Loucy (cell line): ENCODE measurements at regions not wholly inside any gene's neighbourhood (a gene's known extent, or its start where the extent isn't known, plus 50 kb on each side); places are given as distances from the start of the nearest gene placed in this dataset.

Experiments
- H2AFZ ChIP-seq: fragments of 200-600 bp; sonication (generic); 2 replicates; pipeline ENCODE4 v1.6.0; 2016; ENCODE audit warnings: antibody characterized with exemption, mild to moderate bottlenecking, low read length, moderate library complexity
- H3F3A ChIP-seq: fragments of 200-600 bp; 2 replicates; pipeline ENCODE4 v1.6.0; 2016; ENCODE audit warnings: antibody characterized with exemption, low read depth, mild to moderate bottlenecking
- H3K27me3 ChIP-seq: fragments of 200-600 bp; sonication (generic); 2 replicates; pipeline ENCODE4 v1.6.1; 2014; ENCODE audit warnings: low read length, mild to moderate bottlenecking; ENCODE audit not compliant: insufficient read depth, poor library complexity, severe bottlenecking
- H3K36me3 ChIP-seq: fragments of 200-600 bp; sonication (generic); 2 replicates; pipeline ENCODE4 v1.6.1; 2016; ENCODE audit warnings: low read length; ENCODE audit not compliant: insufficient read depth
- H3K4me1 ChIP-seq: fragments of 200-600 bp; sonication (generic); 2 replicates; pipeline ENCODE4 v1.5.1; 2014; ENCODE audit warnings: low read length, mild to moderate bottlenecking; ENCODE audit not compliant: insufficient read depth, poor library complexity, severe bottlenecking
- H3K4me2 ChIP-seq: fragments of 200-600 bp; sonication (generic); 2 replicates; pipeline ENCODE4 v1.6.0; 2014; ENCODE audit warnings: antibody characterized with exemption, low read length, low read depth, mild to moderate bottlenecking; ENCODE audit not compliant: poor library complexity, severe bottlenecking
- H3K4me3 ChIP-seq: fragments of 200-600 bp; sonication (generic); 2 replicates; pipeline ENCODE4 v1.5.1; 2014; ENCODE audit warnings: low read length, mild to moderate bottlenecking, mixed read lengths; ENCODE audit not compliant: poor library complexity, severe bottlenecking
- H3K79me2 ChIP-seq: fragments of 200-600 bp; sonication (generic); 2 replicates; pipeline ENCODE4 v1.6.1; 2014; ENCODE audit warnings: low read length; ENCODE audit not compliant: insufficient read depth
- H3K9ac ChIP-seq: fragments of 200-600 bp; sonication (generic); 2 replicates; pipeline ENCODE4 v1.6.0; 2014; ENCODE audit warnings: mild to moderate bottlenecking, low read depth, low read length, moderate library complexity; ENCODE audit not compliant: poor library complexity, severe bottlenecking
- H3K9me2 ChIP-seq: fragments of 200-600 bp; sonication (generic); replicated peaks from 2 replicates; pipeline ENCODE4 v1.6.1; 2016; ENCODE audit warnings: low read depth, low read length, mixed read lengths
- H3K9me3 ChIP-seq: fragments of 200-600 bp; sonication (generic); 2 replicates; pipeline ENCODE4 v1.6.1; 2014; ENCODE audit warnings: mild to moderate bottlenecking, antibody characterized with exemption, low read length, low read depth; ENCODE audit not compliant: insufficient read depth
- H4K20me1 ChIP-seq: fragments of 200-600 bp; sonication (generic); 2 replicates; pipeline ENCODE4 v1.6.0; 2014; ENCODE audit warnings: antibody characterized with exemption, low read length, mild to moderate bottlenecking; ENCODE audit not compliant: insufficient read depth, poor library complexity, severe bottlenecking
- EZH2phosphoT487 ChIP-seq: fragments of 200-600 bp; IDR thresholded peaks from 2 replicates; pipeline ENCODE4 v1.6.1; 2018; ENCODE audit warnings: antibody characterized with exemption, mild to moderate bottlenecking, moderate library complexity, borderline replicate concordance
- TF ChIP-seq, protein P1 (sequence below): fragments of 200-600 bp; sonication (generic); conservative IDR thresholded peaks from 2 replicates; pipeline ENCODE4 v1.5.1; 2014; ENCODE audit warnings: mild to moderate bottlenecking, antibody characterized with exemption, low read length

DNA sequence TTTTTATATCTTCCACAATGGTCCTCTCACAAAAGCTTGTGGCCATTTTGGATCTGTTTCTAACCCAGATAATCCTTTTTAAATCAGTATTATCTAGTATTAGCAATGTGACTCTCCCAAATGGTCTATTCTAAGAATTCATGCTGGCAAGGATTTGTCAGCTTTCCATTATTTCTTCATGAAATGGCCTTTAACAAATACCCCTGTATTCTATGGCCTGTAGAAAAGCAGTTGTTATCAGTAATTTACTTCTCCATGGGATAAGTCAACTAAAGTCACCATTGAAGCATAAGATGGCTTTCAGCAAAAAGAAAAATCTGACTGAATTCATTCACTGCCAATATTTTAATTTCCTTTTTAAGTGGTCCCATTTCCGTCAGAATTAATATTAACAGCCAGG, 346.4 kb upstream of the FAM174A start:
- Histone ChIP-seq H3K79me2 (no peaks in the 10 kb centered on the region), H3K27me3 (no peaks in the 10 kb centered on the region), H3K36me3 (no peaks in the 10 kb centered on the region), H4K20me1 (no peaks in the 10 kb centered on the region), H3K9ac (no peak overlapping the region), H3F3A (no peaks in the 10 kb centered on the region), H2AFZ (no peak overlapping the region), H3K9me2 (no peaks in the 10 kb centered on the region), H3K4me2 (no peak overlapping the region), H3K4me1 (no peaks in the 10 kb centered on the region), H3K9me3 (no peaks in the 10 kb centered on the region), H3K4me3 (no peak overlapping the region)
- TF ChIP-seq EZH2phosphoT487 = no peak

DNA sequence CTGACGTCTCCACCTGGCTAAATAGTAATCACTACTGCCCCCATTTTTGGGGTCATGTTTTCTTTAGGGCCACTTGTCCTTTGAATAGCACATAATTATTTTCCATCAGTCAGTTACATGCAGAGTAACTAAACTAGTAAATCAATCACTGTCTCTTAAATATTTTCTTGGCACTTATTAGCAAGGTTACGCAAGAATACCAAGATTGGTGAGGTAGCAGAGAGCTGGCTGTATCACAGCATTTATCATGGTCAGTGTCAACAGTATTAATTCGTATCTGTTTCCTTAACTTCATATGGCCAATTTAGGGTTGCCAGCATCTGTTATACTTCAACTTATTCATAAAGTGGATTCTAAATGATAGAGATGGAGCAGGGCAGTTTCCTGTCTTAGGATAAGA, 346.8 kb upstream of the FAM174A start:
- H2AFZ ChIP-seq = no peak overlapping the region
- no peaks in the 10 kb centered on the region for H3K36me3 ChIP-seq
- H3K4me3 ChIP-seq = no peak overlapping the region
- no peaks in the 10 kb centered on the region for H3K79me2 ChIP-seq
- no peak for TF ChIP-seq EZH2phosphoT487
- TF ChIP-seq, protein P1, sequence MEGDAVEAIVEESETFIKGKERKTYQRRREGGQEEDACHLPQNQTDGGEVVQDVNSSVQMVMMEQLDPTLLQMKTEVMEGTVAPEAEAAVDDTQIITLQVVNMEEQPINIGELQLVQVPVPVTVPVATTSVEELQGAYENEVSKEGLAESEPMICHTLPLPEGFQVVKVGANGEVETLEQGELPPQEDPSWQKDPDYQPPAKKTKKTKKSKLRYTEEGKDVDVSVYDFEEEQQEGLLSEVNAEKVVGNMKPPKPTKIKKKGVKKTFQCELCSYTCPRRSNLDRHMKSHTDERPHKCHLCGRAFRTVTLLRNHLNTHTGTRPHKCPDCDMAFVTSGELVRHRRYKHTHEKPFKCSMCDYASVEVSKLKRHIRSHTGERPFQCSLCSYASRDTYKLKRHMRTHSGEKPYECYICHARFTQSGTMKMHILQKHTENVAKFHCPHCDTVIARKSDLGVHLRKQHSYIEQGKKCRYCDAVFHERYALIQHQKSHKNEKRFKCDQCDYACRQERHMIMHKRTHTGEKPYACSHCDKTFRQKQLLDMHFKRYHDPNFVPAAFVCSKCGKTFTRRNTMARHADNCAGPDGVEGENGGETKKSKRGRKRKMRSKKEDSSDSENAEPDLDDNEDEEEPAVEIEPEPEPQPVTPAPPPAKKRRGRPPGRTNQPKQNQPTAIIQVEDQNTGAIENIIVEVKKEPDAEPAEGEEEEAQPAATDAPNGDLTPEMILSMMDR = no peak
- H3K4me1 ChIP-seq = no peaks in the 10 kb centered on the region
- H3K9ac ChIP-seq = no peak overlapping the region
- no peaks in the 10 kb centered on the region for H4K20me1 ChIP-seq
- no peak overlapping the region for H3K4me2 ChIP-seq
- H3K9me2 ChIP-seq = no peaks in the 10 kb centered on the region
- no peaks in the 10 kb centered on the region for H3F3A ChIP-seq
- no peaks in the 10 kb centered on the region for H3K27me3 ChIP-seq
- H3K9me3 ChIP-seq = no peaks in the 10 kb centered on the region

DNA sequence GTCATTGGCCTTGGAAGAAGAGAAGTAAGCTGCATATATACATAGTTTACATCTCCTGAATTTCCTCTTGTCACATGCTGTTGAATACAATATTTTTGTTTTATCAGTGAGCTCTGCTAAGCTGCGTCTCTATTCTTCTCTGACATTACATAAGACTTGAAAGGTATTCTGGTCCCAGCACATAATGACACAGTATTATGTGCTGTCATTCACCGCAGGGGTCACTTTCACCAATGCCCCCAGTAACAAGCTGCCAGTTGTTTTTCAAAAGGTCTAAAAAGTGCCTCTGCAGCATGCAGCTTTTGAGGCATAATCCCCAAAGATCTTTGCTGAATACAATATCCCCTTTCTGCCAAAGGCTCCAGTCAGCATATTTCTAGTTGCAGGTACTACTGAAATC, 349.0 kb upstream of the FAM174A start:
- Histone ChIP-seq H3K4me2 (no peak overlapping the region), H3K9me2 (no peaks in the 10 kb centered on the region), H2AFZ (no peak overlapping the region)

DNA sequence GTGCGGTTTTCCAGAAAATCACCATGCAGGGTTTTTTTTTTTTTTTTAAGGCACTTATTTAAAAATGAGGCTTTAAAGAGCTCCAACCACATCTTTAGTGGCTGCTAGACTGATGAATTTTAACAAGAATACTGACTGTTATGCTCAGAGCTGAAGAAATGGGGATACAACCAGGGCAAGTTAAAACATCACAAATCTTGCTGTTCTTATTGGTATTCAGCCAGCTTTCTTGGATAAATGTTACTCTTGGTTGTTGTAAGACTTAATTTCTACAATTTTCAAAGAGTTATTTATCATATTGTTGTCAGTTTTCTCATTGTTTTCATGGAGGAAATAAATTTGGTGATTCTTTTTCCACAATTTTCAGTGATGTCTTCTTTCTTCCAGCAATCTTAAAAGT, 352.8 kb upstream of the FAM174A start:
- H3K9me3 ChIP-seq = no peaks in the 10 kb centered on the region
- no peaks in the 10 kb centered on the region for H4K20me1 ChIP-seq
- H3K9ac ChIP-seq = no peak overlapping the region
- H3K36me3 ChIP-seq = no peaks in the 10 kb centered on the region
- TF ChIP-seq EZH2phosphoT487 = no peak
- TF ChIP-seq, protein P1 = no peak
- H2AFZ ChIP-seq = no peak overlapping the region
- no peaks in the 10 kb centered on the region for H3K79me2 ChIP-seq
- H3K27me3 ChIP-seq = no peaks in the 10 kb centered on the region
- H3F3A ChIP-seq = no peaks in the 10 kb centered on the region
- H3K4me2 ChIP-seq = no peak overlapping the region
- no peaks in the 10 kb centered on the region for H3K4me1 ChIP-seq
- H3K9me2 ChIP-seq = no peaks in the 10 kb centered on the region
- H3K4me3 ChIP-seq = no peak overlapping the region

More for the DNA sequence above, 349.0 kb upstream of the FAM174A start:
- H3K79me2 ChIP-seq = no peaks in the 10 kb centered on the region
- TF ChIP-seq EZH2phosphoT487 = no peak
- TF ChIP-seq, protein P1 = no peak
- H3K4me3 ChIP-seq = no peak overlapping the region
- H3K9ac ChIP-seq = no peak overlapping the region
- no peaks in the 10 kb centered on the region for H3F3A ChIP-seq
- no peaks in the 10 kb centered on the region for H3K4me1 ChIP-seq
- no peaks in the 10 kb centered on the region for H3K27me3 ChIP-seq
- no peaks in the 10 kb centered on the region for H4K20me1 ChIP-seq
- no peaks in the 10 kb centered on the region for H3K36me3 ChIP-seq
- no peaks in the 10 kb centered on the region for H3K9me3 ChIP-seq
